NCI-H82 treated with DMSO at 0.1 percent for 48 hours (cell line): ENCODE measurements at regions not wholly inside any gene's neighbourhood (a gene's known extent, or its start where the extent isn't known, plus 50 kb on each side); places are given as distances from the start of the nearest gene placed in this dataset.
"Not testable (repeated sequence)": the region's sequence is repeated elsewhere in the genome, so short reads cannot be mapped to it uniquely, and the experiment has no call there.

Experiments
- DNase-seq: peaks from one replicate; lab custom pipeline; 2025; ENCODE audit not compliant: unreplicated experiment; lab: John Stamatoyannopoulos, UW

- DNase-seq: peak; percentile 70
Measured at GRCh38 chr3:193040836-193041672, 123.4 kb upstream of the MB21D2 start.

- DNase-seq: peak; percentile 72
Measured at GRCh38 chr3:193046371-193046770, 128.7 kb upstream of the MB21D2 start.

- not testable (repeated sequence) for DNase-seq
Measured at GRCh38 chr3:193047461-193047860, 129.8 kb upstream of the MB21D2 start.

GRCh38 chr3:193048127-193048526 is 130.5 kb upstream of the MB21D2 start:
- DNase-seq: no peak

GRCh38 chr3:193049935-193050334 is 132.3 kb upstream of the MB21D2 start:
- no peak for DNase-seq

GRCh38 chr3:193051314-193051713 is 133.7 kb upstream of the MB21D2 start:
- DNase-seq: no peak

- DNase-seq: peak; percentile 99
Measured at GRCh38 chr3:193052354-193053045, 134.8 kb upstream of the MB21D2 start.

- no peak for DNase-seq
Measured at GRCh38 chr3:193053046-193053435, 135.4 kb upstream of the MB21D2 start.

GRCh38 chr3:193055352-193055751 is 137.7 kb upstream of the MB21D2 start:
- no peak for DNase-seq

GRCh38 chr3:193057616-193058015 is 140.0 kb upstream of the MB21D2 start:
- DNase-seq: no peak

- no peak for DNase-seq
Measured at GRCh38 chr3:193060748-193061546, 143.3 kb upstream of the MB21D2 start.

GRCh38 chr3:193068365-193068764 is 150.7 kb upstream of the MB21D2 start:
- no peak for DNase-seq

GRCh38 chr3:193069732-193070131 is 152.1 kb upstream of the MB21D2 start:
- not testable (repeated sequence) for DNase-seq

GRCh38 chr3:193078996-193079753 is 161.5 kb upstream of the MB21D2 start:
- DNase-seq: peak; percentile 59

- DNase-seq: no peak
Measured at GRCh38 chr3:193080821-193081365, 160.1 kb upstream of the PLAAT1 start.

- DNase-seq: no peak
Measured at GRCh38 chr3:193085655-193086054, 155.4 kb upstream of the PLAAT1 start.

GRCh38 chr3:193086681-193087080 is 154.3 kb upstream of the PLAAT1 start:
- DNase-seq: no peak

GRCh38 chr3:193087336-193087735 is 153.7 kb upstream of the PLAAT1 start:
- no peak for DNase-seq

- no peak for DNase-seq
Measured at GRCh38 chr3:193095366-193095765, 145.7 kb upstream of the PLAAT1 start.

GRCh38 chr3:193096076-193096475 is 144.9 kb upstream of the PLAAT1 start:
- no peak for DNase-seq
